A673 (cell line): ENCODE measurements at regions not wholly inside any gene's neighbourhood (a gene's known extent, or its start where the extent isn't known, plus 50 kb on each side); places are given as distances from the start of the nearest gene placed in this dataset.
"Not testable (repeated sequence)": the region's sequence is repeated elsewhere in the genome, so short reads cannot be mapped to it uniquely, and the experiment has no call there.

Experiments used
- BruUV-seq: library from RNA; stranded (reverse); fragments of 400-500 nt; replicated peaks from 2 replicates; lab custom pipeline; 2021; lab: Mats Ljungman, UMichigan
- CTCF ChIA-PET: fragments of 300-600 bp; sonication (Branson Sonifier 250); formaldehyde crosslinking; loops from one replicate; lab custom pipeline; 2022; ENCODE audit warnings: antibody characterized with exemption; lab: Charles Lee
- POLR2A ChIA-PET: fragments of 300-600 bp; sonication (Branson Sonifier 250); formaldehyde crosslinking; loops from one replicate; lab custom pipeline; 2022; ENCODE audit warnings: antibody characterized with exemption; ENCODE audit not compliant: low non-redundant PET; lab: Charles Lee
- DNase-seq: peaks from one replicate; pipeline ENCODE4 v3.0.0-alpha.2; 2015; ENCODE audit warnings: low spot score
- H3K27ac ChIP-seq: fragments of 200-600 bp; sonication (generic); 2 replicates; pipeline ENCODE4 v1.5.1; 2016; ENCODE audit warnings: mixed run types, low read depth, mild to moderate bottlenecking, mixed read lengths, antibody characterized with exemption, low read length; ENCODE audit not compliant: poor library complexity, severe bottlenecking
- H3K27me3 ChIP-seq: fragments of 200-600 bp; sonication (generic); replicated peaks from 2 replicates; pipeline ENCODE4 v1.6.1; 2017; ENCODE audit warnings: mixed run types, low read depth, mild to moderate bottlenecking, mixed read lengths, antibody characterized with exemption, low read length; ENCODE audit not compliant: insufficient read depth, poor library complexity
- H3K36me3 ChIP-seq: fragments of 200-600 bp; sonication (generic); 2 replicates; pipeline ENCODE4 v1.6.1; 2016; ENCODE audit warnings: mixed run types, mild to moderate bottlenecking, mixed read lengths, antibody characterized with exemption, low read length; ENCODE audit not compliant: insufficient read depth, poor library complexity, severe bottlenecking
- H3K4me1 ChIP-seq: fragments of 200-600 bp; sonication (generic); 2 replicates; pipeline ENCODE4 v1.6.1; 2017; ENCODE audit warnings: mixed run types, mild to moderate bottlenecking, mixed read lengths, antibody characterized with exemption, low read length; ENCODE audit not compliant: insufficient read depth, poor library complexity, severe bottlenecking
- H3K4me3 ChIP-seq: fragments of 200-600 bp; sonication (generic); 2 replicates; pipeline ENCODE4 v1.5.1; 2016; ENCODE audit warnings: low read depth, mixed run types, mild to moderate bottlenecking, mixed read lengths, low read length; ENCODE audit not compliant: poor library complexity, severe bottlenecking
- H3K9me3 ChIP-seq: fragments of 200-600 bp; sonication (generic); 2 replicates; pipeline ENCODE4 v1.6.1; 2016; ENCODE audit warnings: mixed run types, low read depth, mild to moderate bottlenecking, mixed read lengths, antibody characterized with exemption, low read length; ENCODE audit not compliant: poor library complexity, severe bottlenecking
- EZH2 ChIP-seq: fragments of 200-600 bp; sonication (generic); IDR thresholded peaks from 2 replicates; pipeline ENCODE4 v1.6.1; 2017; ENCODE audit warnings: borderline replicate concordance, low read depth, mild to moderate bottlenecking, mixed read lengths, antibody characterized with exemption, low read length; ENCODE audit not compliant: poor library complexity, severe bottlenecking
- intact Hi-C: fragments of 100-400 bp; cut with micrococcal nuclease; formaldehyde crosslinking; loops from one replicate; pipeline ENCODE4 v1.10.0; 2022; ENCODE audit not compliant: unreplicated experiment
- TF ChIP-seq, protein P1 (sequence below): fragments of 300-800, 200-600 bp; sonication (generic); conservative IDR thresholded peaks from 2 replicates; pipeline ENCODE4 v1.5.1; 2017; ENCODE audit warnings: low read depth, mild to moderate bottlenecking, antibody characterized with exemption, low read length, moderate library complexity, mixed read lengths

GRCh38 chr11:37306563-37306962 is 708.5 kb upstream of the RAG2 start:
- intact Hi-C loops = no loop called here
- TF ChIP-seq EZH2 = no peak
- TF ChIP-seq, protein P1, sequence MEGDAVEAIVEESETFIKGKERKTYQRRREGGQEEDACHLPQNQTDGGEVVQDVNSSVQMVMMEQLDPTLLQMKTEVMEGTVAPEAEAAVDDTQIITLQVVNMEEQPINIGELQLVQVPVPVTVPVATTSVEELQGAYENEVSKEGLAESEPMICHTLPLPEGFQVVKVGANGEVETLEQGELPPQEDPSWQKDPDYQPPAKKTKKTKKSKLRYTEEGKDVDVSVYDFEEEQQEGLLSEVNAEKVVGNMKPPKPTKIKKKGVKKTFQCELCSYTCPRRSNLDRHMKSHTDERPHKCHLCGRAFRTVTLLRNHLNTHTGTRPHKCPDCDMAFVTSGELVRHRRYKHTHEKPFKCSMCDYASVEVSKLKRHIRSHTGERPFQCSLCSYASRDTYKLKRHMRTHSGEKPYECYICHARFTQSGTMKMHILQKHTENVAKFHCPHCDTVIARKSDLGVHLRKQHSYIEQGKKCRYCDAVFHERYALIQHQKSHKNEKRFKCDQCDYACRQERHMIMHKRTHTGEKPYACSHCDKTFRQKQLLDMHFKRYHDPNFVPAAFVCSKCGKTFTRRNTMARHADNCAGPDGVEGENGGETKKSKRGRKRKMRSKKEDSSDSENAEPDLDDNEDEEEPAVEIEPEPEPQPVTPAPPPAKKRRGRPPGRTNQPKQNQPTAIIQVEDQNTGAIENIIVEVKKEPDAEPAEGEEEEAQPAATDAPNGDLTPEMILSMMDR = no peak
- no peaks in the 10 kb centered on the region for H3K4me1 ChIP-seq
- H3K27ac ChIP-seq = no peak overlapping the region
- no TSS peak for BruUV-seq
- no peak for DNase-seq
- ChIA-PET CTCF (no interaction called here), POLR2A (no interaction called here)
- no peaks in the 10 kb centered on the region for H3K27me3 ChIP-seq
- H3K4me3 ChIP-seq = no peak overlapping the region
- no peaks in the 10 kb centered on the region for H3K36me3 ChIP-seq
- peaks cover 20% of the 10 kb centered on the region for H3K9me3 ChIP-seq

DNA sequence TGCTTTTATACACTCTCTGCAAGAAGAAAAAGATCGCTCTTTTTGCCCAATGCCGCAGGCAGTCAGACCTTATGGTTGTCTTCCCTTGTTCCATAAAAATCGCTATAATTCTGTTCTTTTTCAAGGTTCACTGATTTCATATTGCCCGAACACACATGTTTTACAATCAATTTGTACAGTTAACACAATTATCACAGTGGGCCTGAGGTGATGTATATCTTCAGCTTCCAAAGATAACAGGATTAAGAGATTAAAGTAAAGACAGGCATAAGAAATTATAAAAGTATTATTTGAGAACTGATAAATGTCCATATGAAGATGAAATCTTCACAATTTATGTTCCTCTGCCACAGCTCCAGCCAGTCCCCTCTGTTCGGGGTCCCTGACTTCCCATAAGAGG is 703.4 kb upstream of the RAG2 start:
- peak; percentile 85 for DNase-seq
- intact Hi-C loops = loop anchor here (1.0 kb wide), 1 partner anchor 22 kb away; no protein-coding TSS in a partner anchor
- peaks cover 31% of the 10 kb centered on the region for H3K9me3 ChIP-seq
- H3K4me1 ChIP-seq, H3K4me3 ChIP-seq, POLR2A ChIA-PET, H3K27ac ChIP-seq, H3K27me3 ChIP-seq, CTCF ChIA-PET, H3K36me3 ChIP-seq, BruUV-seq: not testable (repeated sequence)

- no peak for TF ChIP-seq EZH2
- TF ChIP-seq, protein P1 = no peak
- no peak overlapping the region for H3K27ac ChIP-seq
- no peak overlapping the region for H3K4me3 ChIP-seq
- ChIA-PET CTCF (no interaction called here), POLR2A (no interaction called here)
- DNase-seq = no peak
- BruUV-seq = no TSS peak
- H3K4me1 ChIP-seq = no peaks in the 10 kb centered on the region
- H3K9me3 ChIP-seq = peaks cover 32% of the 10 kb centered on the region
- no peaks in the 10 kb centered on the region for H3K36me3 ChIP-seq
- no peaks in the 10 kb centered on the region for H3K27me3 ChIP-seq
- intact Hi-C loops = no loop called here
Observed at GRCh38 chr11:37298173-37298572, 700.1 kb upstream of the RAG2 start.

- DNase-seq = no peak
- H3K27me3 ChIP-seq = no peaks in the 10 kb centered on the region
- no peaks in the 10 kb centered on the region for H3K36me3 ChIP-seq
- H3K9me3 ChIP-seq = peaks cover 13% of the 10 kb centered on the region
- TF ChIP-seq EZH2 = no peak
- TF ChIP-seq, protein P1 = no peak
- H3K4me3 ChIP-seq = no peak overlapping the region
- ChIA-PET CTCF (no interaction called here), POLR2A (no interaction called here)
- no peak overlapping the region for H3K27ac ChIP-seq
- BruUV-seq = no TSS peak
- intact Hi-C loops = no loop called here
- peaks cover 6% of the 10 kb centered on the region for H3K4me1 ChIP-seq
Observed at GRCh38 chr11:37286890-37287289, 688.9 kb upstream of the RAG2 start.
